ENCODE measurements at regions not wholly inside any gene's neighbourhood (a gene's known extent, or its start where the extent isn't known, plus 50 kb on each side); places are given as distances from the start of the nearest gene placed in this dataset.
"Not testable (repeated sequence)": the region's sequence is repeated elsewhere in the genome, so short reads cannot be mapped to it uniquely, and the experiment has no call there.

GRCh38 chr10:53534428-53534827 is 761.8 kb upstream of the MBL2 start:
- DNase-seq (ENCODE audit: low spot score) = no peak

- no peak for DNase-seq (ENCODE audit: low spot score)
Observed at GRCh38 chr10:53528974-53529373, 756.4 kb upstream of the MBL2 start.

DNA sequence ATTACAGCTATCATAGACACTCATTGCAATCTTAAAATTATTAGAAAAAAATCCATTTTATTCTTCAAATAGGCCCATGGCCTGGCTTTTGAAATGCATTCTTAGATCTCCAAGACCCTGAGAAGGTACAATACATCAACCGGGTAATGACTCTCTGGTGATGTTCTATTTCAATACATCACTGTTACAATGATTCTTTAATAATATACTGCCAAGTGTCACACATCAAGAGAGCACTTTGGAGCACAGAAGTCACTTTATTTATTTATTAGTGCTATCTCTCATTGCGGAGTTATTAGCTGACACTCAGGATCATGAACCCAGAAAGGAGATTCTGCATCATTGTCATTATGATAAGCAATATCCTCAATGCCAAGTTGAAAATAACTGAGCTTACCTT is 748.5 kb upstream of the MBL2 start:
- no peak for DNase-seq (ENCODE audit: low spot score)

GRCh38 chr10:53508197-53508596 is 735.6 kb upstream of the MBL2 start:
- no peak for DNase-seq (ENCODE audit: low spot score)

GRCh38 chr10:53504492-53504891 is 731.9 kb upstream of the MBL2 start:
- DNase-seq (ENCODE audit: low spot score) = not testable (repeated sequence)

GRCh38 chr10:53491774-53492173 is 719.2 kb upstream of the MBL2 start:
- DNase-seq (ENCODE audit: low spot score) = no peak

- DNase-seq (ENCODE audit: low spot score) = no peak
Observed at GRCh38 chr10:53490553-53490952, 718.0 kb upstream of the MBL2 start.

DNA sequence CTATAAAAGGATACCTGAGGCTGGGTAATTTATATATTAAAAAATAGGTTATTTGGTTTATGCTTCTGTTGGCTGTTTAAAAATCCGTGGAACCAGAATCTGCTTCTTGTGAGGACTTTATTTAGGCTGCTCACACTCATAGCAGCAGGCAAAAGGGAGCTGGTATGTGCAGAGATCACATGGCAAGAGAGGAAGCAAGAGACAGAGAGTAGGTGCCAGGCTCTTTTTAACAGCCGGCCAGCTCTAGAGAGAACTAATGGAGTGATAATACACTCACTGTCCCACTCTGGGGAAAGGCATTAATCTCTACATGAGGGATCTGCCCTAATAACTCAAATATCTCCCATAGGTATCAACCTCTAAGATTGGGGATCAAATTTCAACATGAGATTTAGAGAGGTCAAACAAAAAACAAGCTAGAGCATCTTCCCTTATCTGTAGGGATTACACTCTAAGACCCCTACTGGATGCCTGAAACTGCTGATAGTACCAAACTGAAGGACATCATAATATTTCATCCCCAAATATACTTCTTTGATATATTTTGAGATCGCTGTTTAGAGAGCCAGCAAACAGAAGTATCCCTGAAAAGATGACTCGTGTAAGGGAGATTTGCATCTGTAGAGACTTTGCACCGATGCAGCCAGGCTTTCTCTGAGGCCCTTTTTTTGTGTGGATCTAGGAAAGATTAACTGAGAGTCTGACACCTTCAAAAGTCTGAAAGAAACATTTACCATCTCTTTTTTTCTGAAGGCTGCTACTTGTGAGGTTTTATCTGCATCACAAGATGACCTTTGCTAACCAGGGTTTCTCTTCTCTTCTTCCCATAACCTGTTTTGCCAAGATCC is 717.0 kb upstream of the MBL2 start:
- DNase-seq (ENCODE audit: low spot score) = no peak

GRCh38 chr10:53487019-53487983 is 714.7 kb upstream of the MBL2 start:
- no peak for DNase-seq (ENCODE audit: low spot score)

GRCh38 chr10:53485422-53485821 is 712.8 kb upstream of the MBL2 start:
- not testable (repeated sequence) for DNase-seq (ENCODE audit: low spot score)

- DNase-seq (ENCODE audit: low spot score) = no peak
Observed at GRCh38 chr10:53479365-53479764, 706.8 kb upstream of the MBL2 start.

DNA sequence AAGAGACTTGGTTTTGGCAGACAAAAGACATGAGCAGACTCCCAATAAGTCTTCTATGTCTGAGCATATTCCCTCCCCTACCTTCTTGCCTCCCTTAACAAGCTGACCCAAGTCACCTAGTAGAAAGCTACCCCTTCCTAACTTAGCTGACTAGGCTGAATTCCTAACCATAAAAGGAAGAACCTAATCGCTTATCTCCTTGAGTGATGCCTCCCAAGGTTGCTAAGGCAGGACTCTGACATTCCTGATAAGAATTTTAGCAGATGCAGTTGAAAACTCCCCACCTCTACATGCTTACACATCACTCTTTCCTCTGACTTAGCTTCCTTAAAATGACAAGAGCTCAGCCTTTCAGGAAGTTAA is 704.7 kb upstream of the MBL2 start:
- no peak for DNase-seq (ENCODE audit: low spot score)

DNA sequence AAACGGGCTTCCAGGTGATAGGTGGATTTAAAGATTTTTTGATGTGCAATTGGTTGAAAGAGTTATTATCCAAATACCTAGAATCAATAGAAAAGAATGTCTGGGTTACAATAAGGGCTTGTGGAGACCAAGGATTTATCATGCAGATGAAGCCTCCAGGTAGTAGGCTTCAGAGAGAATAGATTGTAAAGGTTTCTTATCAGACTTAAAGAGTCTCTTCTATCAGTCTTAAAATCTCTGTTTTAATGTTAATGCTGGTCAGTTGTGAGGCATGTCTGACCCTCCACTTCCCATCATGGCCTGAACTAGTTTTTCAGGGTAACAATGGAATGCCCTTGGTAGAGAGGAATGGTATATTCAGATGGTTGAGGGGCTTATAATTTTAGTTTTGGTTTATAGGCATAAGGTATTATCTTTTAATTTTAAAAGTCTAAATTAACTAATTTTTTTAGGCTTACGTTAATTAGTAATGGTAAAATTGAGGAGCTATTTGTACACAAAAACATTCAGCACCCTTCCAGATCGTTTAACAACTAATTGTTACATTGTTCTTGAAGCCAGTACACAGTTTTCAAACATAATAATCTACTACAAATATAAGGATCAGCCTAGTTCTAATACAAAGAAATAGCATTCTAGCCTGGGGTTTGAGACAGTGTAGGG is 704.2 kb upstream of the MBL2 start:
- no peak for DNase-seq (ENCODE audit: low spot score)

GRCh38 chr10:53469383-53469782 is 696.8 kb upstream of the MBL2 start:
- no peak for DNase-seq (ENCODE audit: low spot score)

DNA sequence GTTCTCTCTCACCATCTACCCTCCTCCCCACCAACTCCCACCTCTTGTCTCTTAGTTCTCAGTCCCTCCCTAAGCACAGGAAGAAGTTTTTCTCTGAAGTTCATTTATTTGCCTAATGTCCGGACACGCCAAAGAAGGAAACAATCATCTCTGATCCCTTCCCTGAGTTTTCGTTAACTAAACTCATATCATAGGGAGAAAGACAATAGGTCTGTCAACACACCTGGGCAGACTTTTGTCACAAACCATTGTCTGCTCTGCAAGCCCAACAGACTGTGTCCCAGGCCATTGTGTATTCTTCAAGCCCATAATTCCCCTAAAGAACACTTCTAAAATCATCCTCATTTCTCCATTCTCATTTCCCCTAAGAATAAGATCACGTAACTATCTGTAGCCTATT is 691.0 kb upstream of the MBL2 start:
- no peak for DNase-seq (ENCODE audit: low spot score)

GRCh38 chr10:53458007-53458406 is 685.4 kb upstream of the MBL2 start:
- no peak for DNase-seq (ENCODE audit: low spot score)

DNA sequence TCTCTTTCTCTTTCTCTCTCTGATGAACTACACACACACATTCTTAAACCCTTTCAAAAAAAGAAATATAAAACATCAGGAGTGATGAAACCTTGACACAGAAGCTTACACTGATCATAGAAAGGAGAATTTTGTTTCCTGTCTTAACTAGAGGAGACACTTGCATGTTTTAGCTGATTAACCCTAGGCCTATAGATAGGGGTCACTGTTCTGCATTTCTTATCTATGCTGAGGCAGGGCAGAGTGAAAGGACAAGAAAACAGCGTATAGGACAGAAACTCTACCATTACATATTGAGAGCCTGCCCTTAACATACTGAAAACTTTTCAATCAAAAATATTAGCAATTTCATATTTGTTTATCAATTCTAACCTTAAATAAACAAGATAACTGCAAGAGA is 680.6 kb upstream of the MBL2 start:
- no peak for DNase-seq (ENCODE audit: low spot score)

DNA sequence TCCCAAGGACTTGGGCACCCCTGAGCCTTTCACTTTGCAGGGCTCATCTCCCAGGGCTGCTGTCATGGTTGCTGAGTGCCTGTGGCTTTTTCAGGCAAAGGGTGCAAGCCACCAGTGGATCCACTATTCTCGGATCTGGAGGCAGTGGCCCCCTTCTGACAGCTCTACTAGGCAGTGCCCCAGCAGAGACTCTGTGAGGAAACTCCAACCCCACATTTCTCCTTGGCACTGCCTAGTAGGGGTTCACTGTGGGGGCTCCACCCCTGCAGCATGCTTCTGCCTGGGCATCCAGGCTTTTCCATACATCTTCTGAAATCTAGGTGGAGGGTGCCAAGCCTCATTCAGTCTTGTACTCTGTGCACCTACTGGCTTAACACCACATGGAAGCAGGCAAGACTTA is 675.0 kb upstream of the MBL2 start:
- DNase-seq (ENCODE audit: low spot score) = no peak

GRCh38 chr10:53441843-53442242 is 669.3 kb upstream of the MBL2 start:
- DNase-seq (ENCODE audit: low spot score) = no peak

- no peak for DNase-seq (ENCODE audit: low spot score)
Observed at GRCh38 chr10:53440601-53441000, 668.0 kb upstream of the MBL2 start.

DNA sequence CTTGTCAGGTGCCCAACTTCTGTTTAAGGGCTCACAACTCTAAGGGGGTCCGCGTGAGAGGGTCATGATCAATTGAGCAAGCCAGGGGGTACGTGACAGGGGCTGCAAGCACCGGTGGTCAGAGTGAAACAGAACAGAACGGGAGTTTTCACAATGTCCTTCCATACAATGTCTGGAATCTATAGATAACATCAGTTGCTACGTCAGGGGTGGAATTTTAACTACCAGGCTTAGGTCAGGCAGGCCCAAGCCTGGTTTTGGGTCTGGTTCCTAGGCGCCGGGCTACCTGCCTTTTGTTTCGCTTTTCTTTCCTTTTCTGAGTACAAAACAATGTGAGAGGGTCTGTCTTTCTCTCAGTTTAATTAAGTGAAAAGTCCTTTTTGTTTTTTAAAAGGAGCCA is 666.5 kb upstream of the MBL2 start:
- DNase-seq (ENCODE audit: low spot score) = not testable (repeated sequence)

DNA sequence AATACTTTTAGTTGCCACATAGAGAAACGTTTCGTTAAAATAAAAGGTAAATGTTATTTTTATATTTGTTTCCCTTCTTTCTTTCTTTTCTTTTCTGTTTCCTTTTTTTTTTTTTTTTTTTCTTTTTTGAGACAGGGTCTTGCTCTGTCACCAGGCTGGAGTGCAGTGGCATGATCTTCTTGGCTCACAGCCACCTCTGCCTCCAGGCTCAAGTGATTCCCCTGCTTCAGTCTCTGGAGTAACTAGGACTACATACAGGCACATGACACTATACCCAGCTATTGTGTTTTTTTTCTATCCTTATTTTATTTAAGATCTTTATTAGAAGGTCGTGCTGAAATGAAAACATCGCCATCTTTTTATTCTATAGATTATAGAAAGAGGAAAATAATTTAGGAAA is 661.8 kb upstream of the MBL2 start:
- DNase-seq (ENCODE audit: low spot score) = no peak

GRCh38 chr10:53432035-53432434 is 659.5 kb upstream of the MBL2 start:
- DNase-seq (ENCODE audit: low spot score) = no peak
